GM18868 (cell line): ENCODE measurements at regions not wholly inside any gene's neighbourhood (a gene's known extent, or its start where the extent isn't known, plus 50 kb on each side); places are given as distances from the start of the nearest gene placed in this dataset.

Experiments
- ATAC-seq: cut with Tn5 transposase; IDR thresholded peaks from one replicate; pipeline ENCODE4 v1.9.1; 2021; ENCODE audit warnings: mild to moderate bottlenecking, moderate library complexity; ENCODE audit not compliant: unreplicated experiment

GRCh38 chr6:2563635-2564034 lies 187.1 kb downstream of the MYLK4 start:
- ATAC-seq, result peak; percentile 94

- no peak for ATAC-seq
Measured at GRCh38 chr6:2562721-2563451, 187.8 kb downstream of the MYLK4 start.

GRCh38 chr6:2560917-2561698 lies 189.6 kb downstream of the MYLK4 start:
- no peak for ATAC-seq

GRCh38 chr6:2560140-2560818 lies 190.4 kb downstream of the MYLK4 start:
- ATAC-seq, result no peak

GRCh38 chr6:2558861-2559801 lies 191.6 kb downstream of the MYLK4 start:
- ATAC-seq, result no peak

- no peak for ATAC-seq
Measured at GRCh38 chr6:2558098-2558680, 192.5 kb downstream of the MYLK4 start.

GRCh38 chr6:2557181-2557720 lies 193.5 kb downstream of the MYLK4 start:
- no peak for ATAC-seq

- ATAC-seq, result no peak
Measured at GRCh38 chr6:2556761-2557160, 194.0 kb downstream of the MYLK4 start.

- ATAC-seq, result no peak
Measured at GRCh38 chr6:2554651-2555260, 196.0 kb downstream of the MYLK4 start.

GRCh38 chr6:2552526-2553154 lies 198.1 kb downstream of the MYLK4 start:
- no peak for ATAC-seq

- no peak for ATAC-seq
Measured at GRCh38 chr6:2551705-2552104, 199.0 kb downstream of the MYLK4 start.

GRCh38 chr6:2550247-2550646 lies 200.5 kb downstream of the MYLK4 start:
- ATAC-seq, result no peak

GRCh38 chr6:2549834-2550233 lies 200.9 kb downstream of the MYLK4 start:
- no peak for ATAC-seq

- no peak for ATAC-seq
Measured at GRCh38 chr6:2547355-2547754, 203.4 kb downstream of the MYLK4 start.

- no peak for ATAC-seq
Measured at GRCh38 chr6:2546901-2547300, 203.8 kb downstream of the MYLK4 start.

- ATAC-seq, result no peak
Measured at GRCh38 chr6:2545383-2546038, 205.2 kb downstream of the MYLK4 start.

- ATAC-seq, result no peak
Measured at GRCh38 chr6:2543321-2543720, 207.4 kb downstream of the MYLK4 start.

GRCh38 chr6:2542858-2543218 lies 207.9 kb downstream of the MYLK4 start:
- ATAC-seq, result peak; percentile 87
